ENCODE measurements at regions not wholly inside any gene's neighbourhood (a gene's known extent, or its start where the extent isn't known, plus 50 kb on each side); places are given as distances from the start of the nearest gene placed in this dataset.

DNA sequence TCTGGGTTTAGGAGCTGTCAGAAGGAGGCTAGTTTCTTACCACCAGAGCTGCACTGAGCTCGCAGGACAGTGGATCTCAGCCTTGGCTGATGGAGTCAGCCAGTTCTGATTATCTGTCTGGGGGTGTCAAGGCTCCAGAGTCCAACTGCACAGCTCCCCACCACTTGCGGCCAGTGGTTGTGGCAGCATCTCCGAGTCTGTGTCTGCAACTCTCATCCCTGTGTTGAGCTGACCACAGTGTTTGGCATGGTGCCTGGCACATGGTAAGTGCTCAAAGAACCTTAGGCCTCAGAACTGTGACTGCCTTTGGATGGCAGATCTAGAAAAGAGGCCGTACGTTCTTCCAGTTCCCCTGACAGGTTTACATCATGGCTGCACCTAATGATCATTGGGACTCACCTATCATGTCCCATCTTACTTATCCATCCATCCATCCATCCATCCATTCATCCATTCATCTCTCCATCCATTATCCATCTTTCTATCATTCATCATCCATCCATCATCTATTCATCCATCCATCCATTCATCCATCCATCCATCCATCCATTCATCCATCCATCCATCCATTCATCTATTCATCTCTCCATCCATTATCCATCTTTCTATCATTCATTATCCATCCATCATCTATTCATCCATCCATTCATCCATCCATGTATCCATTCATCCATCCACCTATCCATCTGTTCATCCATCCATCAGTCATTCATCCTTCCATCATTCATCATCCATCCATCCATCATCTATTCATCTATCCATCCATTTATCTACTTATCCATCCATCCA, 114.5 kb downstream of the CRYAA start:
- H3K4me1 ChIP-seq, result peaks cover 0 to 13% (median 6%) of the 10 kb centered on the region in 4 donors
- no peak overlapping the region for H3K27ac ChIP-seq
- WGBS (ENCODE audit: insufficient coverage, low coverage, low lambda C conversion rate, missing lambda C conversion rate), result no CpG with 5 or more reads among the region's 5 CpGs
- no peak overlapping the region for H3K4me3 ChIP-seq
- TF ChIP-seq, protein P1, sequence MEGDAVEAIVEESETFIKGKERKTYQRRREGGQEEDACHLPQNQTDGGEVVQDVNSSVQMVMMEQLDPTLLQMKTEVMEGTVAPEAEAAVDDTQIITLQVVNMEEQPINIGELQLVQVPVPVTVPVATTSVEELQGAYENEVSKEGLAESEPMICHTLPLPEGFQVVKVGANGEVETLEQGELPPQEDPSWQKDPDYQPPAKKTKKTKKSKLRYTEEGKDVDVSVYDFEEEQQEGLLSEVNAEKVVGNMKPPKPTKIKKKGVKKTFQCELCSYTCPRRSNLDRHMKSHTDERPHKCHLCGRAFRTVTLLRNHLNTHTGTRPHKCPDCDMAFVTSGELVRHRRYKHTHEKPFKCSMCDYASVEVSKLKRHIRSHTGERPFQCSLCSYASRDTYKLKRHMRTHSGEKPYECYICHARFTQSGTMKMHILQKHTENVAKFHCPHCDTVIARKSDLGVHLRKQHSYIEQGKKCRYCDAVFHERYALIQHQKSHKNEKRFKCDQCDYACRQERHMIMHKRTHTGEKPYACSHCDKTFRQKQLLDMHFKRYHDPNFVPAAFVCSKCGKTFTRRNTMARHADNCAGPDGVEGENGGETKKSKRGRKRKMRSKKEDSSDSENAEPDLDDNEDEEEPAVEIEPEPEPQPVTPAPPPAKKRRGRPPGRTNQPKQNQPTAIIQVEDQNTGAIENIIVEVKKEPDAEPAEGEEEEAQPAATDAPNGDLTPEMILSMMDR (IDR thresholded peaks at IDR 0.05), result no peak
- TF ChIP-seq POLR2A (IDR thresholded peaks at IDR 0.05), result no peak
- DNase-seq (no peak), ATAC-seq (no peak)
- H3K27me3 ChIP-seq, result no peaks in the 10 kb centered on the region
- intact Hi-C loops (cut with DNase I), result no loop called here
- no peaks in the 10 kb centered on the region for H3K36me3 ChIP-seq
- H3K9me3 ChIP-seq, result no peaks in the 10 kb centered on the region

DNA sequence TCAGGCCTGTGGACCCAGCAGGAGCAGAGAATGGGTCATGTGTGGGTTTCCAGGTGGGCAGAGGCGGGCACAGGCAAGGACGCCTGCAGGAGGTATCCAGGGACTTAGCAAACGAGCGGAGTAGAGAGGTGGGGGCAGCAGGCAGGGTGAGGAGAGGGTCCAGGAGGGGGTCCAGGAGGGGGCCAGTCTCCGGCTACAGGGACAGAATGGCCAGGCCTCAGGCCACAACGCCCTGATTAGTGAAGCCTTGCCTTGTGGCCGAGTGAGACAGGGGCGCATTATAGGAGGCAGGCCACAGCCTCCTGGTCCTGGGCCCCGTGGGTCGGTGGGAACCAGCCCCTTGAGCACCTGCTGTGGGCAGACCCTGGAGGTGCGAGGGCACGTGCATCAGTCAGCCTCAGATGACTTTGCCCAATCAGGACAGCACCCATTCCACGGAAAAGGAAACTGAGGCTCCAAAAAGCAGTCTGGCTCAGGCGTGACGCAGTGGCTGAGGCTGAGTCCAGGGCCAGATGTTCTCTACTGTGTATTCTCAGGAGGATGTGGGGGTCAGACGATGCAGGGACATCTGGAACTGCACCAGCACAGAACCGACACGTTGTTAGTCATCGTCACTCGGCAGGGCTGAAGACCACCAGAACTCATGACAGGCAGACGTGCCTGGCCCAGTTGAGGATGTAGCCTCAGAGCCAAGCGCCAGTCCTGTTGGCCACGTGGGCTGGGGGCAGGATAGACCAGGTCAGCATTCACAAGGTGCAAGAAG, 113.7 kb downstream of the CRYAA start:
- 77% methylated on average over 6 of the region's 23 CpGs for WGBS (ENCODE audit: insufficient coverage, low coverage, low lambda C conversion rate, missing lambda C conversion rate)
- intact Hi-C loops (cut with DNase I), result no loop called here
- ATAC-seq, result no peak

DNA sequence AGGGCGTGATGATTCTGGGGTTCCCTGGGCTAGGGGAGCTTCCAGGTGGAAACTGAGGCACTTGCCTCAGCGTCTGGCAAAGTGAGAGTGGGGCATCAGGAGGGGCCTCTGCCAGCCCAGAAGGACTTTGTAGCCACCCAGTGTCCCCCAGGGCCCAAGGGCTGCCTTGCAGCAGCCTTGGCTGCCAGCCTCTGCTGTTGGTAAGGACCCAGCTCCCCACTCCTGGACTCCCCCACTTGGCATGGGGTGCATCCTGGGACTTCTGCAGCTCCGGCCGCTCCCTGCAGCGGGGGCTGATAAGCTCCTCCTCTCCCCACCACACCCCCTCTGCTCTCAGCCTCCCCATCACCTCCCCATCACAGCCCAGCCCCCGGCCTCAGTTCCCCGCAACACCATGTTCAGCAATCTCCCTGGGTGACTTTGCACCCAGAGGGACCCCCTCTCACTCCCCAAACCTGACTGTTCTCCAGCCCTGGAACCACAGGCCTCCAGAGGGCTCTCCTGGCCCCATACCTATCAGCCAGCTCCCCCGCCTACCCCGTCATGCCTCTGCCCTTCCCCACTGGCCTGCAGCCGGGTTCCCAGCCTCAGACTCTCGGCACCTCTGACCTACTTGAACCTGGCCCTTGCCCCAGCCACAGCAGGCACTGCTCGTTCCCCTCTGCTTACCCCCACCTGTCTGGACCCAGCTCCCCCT, 113.0 kb downstream of the CRYAA start:
- H3K4me1 ChIP-seq, result no peaks in the 10 kb centered on the region
- H3K27me3 ChIP-seq, result no peaks in the 10 kb centered on the region
- ATAC-seq, result peak in 1 of 4 donors; percentile 19
- no peak overlapping the region for H3K4me3 ChIP-seq
- intact Hi-C loops (cut with DNase I), result no loop called here
- no peak for TF ChIP-seq POLR2A (IDR thresholded peaks at IDR 0.05)
- TF ChIP-seq, protein P1 (IDR thresholded peaks at IDR 0.05), result no peak
- H3K27ac ChIP-seq, result no peak overlapping the region
- no peaks in the 10 kb centered on the region for H3K36me3 ChIP-seq
- WGBS (ENCODE audit: insufficient coverage, low coverage, low lambda C conversion rate, missing lambda C conversion rate), result 78% methylated on average over 8 of the region's 12 CpGs
- no peaks in the 10 kb centered on the region for H3K9me3 ChIP-seq
- DNase-seq, result peak in 1 of 3 donors; percentile 44

More for the DNA sequence above, 113.7 kb downstream of the CRYAA start:
- Histone ChIP-seq H3K4me1 (peaks cover 0 to 7% (median 4%) of the 10 kb centered on the region in 4 donors), H3K27me3 (no peaks in the 10 kb centered on the region), H3K27ac (no peak overlapping the region), H3K36me3 (no peaks in the 10 kb centered on the region), H3K4me3 (no peak overlapping the region), H3K9me3 (no peaks in the 10 kb centered on the region)
- no peak for TF ChIP-seq POLR2A (IDR thresholded peaks at IDR 0.05)
- no peak for DNase-seq

DNA sequence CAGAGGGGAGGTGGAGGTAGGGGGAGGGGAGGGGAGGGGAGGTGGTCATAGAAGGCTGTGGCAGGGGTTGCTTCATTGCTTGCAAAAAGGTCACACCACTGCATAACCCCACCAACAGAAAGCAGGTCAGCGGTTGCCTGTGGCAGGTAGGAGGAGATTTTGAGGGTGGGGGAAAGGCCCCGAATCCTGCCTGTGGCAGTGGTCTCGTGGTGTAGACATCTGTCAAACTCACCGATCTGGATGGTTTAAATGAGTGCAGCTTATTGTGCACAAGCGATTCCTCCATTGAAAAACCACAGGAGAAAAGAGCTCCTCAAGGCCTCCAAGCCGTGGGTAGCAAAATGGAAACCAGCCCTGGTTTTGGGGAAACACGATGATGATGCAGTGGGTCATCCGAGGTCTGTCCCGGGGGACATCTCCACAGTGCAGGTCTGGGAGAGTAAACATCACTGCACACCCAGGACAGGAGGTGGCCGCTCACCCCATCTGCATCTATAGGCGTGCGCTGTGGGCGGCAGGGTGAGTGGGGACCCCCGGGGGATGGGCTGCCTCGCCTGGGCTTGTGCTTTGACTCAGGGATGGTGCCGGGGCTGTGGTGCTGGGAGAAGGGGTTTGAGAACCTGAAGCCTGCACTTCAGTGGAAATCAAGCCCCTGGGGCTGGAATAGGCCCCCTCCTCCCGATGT, 112.3 kb downstream of the CRYAA start:
- no peaks in the 10 kb centered on the region for H3K9me3 ChIP-seq
- H3K27me3 ChIP-seq, result no peaks in the 10 kb centered on the region
- ATAC-seq, result peak in 1 of 4 donors; percentile 7
- H3K4me3 ChIP-seq, result no peak overlapping the region
- no peaks in the 10 kb centered on the region for H3K36me3 ChIP-seq
- TF ChIP-seq, protein P1 (IDR thresholded peaks at IDR 0.05), result no peak
- no peak for TF ChIP-seq POLR2A (IDR thresholded peaks at IDR 0.05)
- WGBS (ENCODE audit: insufficient coverage, low coverage, low lambda C conversion rate, missing lambda C conversion rate), result 45% methylated on average over 5 of the region's 17 CpGs
- no peaks in the 10 kb centered on the region for H3K4me1 ChIP-seq
- DNase-seq, result peak in 1 of 3 donors; percentile 42
- H3K27ac ChIP-seq, result no peak overlapping the region
- intact Hi-C loops (cut with DNase I), result no loop called here
